ENCODE measurements at regions not wholly inside any gene's neighbourhood (a gene's known extent, or its start where the extent isn't known, plus 50 kb on each side); places are given as distances from the start of the nearest gene placed in this dataset.

DNA sequence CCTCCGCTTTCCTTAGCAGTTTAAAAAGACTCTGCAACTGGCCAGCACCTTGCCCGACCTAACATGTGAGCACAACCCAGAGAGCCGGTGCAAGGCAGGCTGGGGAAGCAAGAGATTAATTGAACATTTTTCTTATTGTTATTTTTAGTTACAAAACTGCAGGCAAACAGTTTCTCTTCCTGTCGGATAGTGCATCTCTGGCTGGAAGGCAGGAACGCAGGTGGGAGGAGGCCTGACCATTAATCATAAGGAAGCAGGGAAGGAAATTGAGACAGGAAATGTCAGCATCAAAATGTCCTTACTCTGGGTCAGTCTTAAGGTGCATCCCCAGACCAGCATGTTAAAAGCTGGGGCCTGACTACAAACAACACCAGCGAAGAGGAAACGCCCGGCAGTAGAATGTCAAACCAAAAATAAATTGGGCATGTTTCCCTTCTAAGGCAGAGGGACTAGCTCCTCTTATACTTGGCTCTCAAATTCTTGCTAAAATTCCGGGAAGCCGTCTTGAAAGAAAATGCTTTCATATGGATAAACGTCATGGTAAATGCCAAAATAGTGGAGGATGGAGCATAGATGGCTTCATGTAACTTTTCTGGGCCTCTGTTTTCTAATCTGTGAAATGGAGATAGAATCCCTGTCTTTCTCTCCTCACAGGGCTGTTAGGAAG, 226.8 kb downstream of the RAP2A start (continued):
- TF ChIP-seq, protein P1, sequence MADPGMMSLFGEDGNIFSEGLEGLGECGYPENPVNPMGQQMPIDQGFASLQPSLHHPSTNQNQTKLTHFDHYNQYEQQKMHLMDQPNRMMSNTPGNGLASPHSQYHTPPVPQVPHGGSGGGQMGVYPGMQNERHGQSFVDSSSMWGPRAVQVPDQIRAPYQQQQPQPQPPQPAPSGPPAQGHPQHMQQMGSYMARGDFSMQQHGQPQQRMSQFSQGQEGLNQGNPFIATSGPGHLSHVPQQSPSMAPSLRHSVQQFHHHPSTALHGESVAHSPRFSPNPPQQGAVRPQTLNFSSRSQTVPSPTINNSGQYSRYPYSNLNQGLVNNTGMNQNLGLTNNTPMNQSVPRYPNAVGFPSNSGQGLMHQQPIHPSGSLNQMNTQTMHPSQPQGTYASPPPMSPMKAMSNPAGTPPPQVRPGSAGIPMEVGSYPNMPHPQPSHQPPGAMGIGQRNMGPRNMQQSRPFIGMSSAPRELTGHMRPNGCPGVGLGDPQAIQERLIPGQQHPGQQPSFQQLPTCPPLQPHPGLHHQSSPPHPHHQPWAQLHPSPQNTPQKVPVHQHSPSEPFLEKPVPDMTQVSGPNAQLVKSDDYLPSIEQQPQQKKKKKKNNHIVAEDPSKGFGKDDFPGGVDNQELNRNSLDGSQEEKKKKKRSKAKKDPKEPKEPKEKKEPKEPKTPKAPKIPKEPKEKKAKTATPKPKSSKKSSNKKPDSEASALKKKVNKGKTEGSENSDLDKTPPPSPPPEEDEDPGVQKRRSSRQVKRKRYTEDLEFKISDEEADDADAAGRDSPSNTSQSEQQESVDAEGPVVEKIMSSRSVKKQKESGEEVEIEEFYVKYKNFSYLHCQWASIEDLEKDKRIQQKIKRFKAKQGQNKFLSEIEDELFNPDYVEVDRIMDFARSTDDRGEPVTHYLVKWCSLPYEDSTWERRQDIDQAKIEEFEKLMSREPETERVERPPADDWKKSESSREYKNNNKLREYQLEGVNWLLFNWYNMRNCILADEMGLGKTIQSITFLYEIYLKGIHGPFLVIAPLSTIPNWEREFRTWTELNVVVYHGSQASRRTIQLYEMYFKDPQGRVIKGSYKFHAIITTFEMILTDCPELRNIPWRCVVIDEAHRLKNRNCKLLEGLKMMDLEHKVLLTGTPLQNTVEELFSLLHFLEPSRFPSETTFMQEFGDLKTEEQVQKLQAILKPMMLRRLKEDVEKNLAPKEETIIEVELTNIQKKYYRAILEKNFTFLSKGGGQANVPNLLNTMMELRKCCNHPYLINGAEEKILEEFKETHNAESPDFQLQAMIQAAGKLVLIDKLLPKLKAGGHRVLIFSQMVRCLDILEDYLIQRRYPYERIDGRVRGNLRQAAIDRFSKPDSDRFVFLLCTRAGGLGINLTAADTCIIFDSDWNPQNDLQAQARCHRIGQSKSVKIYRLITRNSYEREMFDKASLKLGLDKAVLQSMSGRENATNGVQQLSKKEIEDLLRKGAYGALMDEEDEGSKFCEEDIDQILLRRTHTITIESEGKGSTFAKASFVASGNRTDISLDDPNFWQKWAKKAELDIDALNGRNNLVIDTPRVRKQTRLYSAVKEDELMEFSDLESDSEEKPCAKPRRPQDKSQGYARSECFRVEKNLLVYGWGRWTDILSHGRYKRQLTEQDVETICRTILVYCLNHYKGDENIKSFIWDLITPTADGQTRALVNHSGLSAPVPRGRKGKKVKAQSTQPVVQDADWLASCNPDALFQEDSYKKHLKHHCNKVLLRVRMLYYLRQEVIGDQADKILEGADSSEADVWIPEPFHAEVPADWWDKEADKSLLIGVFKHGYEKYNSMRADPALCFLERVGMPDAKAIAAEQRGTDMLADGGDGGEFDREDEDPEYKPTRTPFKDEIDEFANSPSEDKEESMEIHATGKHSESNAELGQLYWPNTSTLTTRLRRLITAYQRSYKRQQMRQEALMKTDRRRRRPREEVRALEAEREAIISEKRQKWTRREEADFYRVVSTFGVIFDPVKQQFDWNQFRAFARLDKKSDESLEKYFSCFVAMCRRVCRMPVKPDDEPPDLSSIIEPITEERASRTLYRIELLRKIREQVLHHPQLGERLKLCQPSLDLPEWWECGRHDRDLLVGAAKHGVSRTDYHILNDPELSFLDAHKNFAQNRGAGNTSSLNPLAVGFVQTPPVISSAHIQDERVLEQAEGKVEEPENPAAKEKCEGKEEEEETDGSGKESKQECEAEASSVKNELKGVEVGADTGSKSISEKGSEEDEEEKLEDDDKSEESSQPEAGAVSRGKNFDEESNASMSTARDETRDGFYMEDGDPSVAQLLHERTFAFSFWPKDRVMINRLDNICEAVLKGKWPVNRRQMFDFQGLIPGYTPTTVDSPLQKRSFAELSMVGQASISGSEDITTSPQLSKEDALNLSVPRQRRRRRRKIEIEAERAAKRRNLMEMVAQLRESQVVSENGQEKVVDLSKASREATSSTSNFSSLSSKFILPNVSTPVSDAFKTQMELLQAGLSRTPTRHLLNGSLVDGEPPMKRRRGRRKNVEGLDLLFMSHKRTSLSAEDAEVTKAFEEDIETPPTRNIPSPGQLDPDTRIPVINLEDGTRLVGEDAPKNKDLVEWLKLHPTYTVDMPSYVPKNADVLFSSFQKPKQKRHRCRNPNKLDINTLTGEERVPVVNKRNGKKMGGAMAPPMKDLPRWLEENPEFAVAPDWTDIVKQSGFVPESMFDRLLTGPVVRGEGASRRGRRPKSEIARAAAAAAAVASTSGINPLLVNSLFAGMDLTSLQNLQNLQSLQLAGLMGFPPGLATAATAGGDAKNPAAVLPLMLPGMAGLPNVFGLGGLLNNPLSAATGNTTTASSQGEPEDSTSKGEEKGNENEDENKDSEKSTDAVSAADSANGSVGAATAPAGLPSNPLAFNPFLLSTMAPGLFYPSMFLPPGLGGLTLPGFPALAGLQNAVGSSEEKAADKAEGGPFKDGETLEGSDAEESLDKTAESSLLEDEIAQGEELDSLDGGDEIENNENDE (IDR thresholded peaks at IDR 0.05; ENCODE audit: insufficient replicate concordance, low read length): no peak
- TF ChIP-seq EZH2 (IDR thresholded peaks at IDR 0.05; ENCODE audit: low read depth, low read length, severe bottlenecking): no peak
- no peak for TF ChIP-seq CHD2 (IDR thresholded peaks at IDR 0.05; ENCODE audit: low read length)
- TF ChIP-seq ZNF274 (IDR thresholded peaks at IDR 0.05; ENCODE audit: borderline replicate concordance, extremely low read depth, low read length): no peak
- no peak for TF ChIP-seq TCF12 (IDR thresholded peaks at IDR 0.05; ENCODE audit: low read depth, low read length)
- TF ChIP-seq TBP (IDR thresholded peaks at IDR 0.05; ENCODE audit: low read depth, low read length): no peak
- no peak for TF ChIP-seq MAFK (IDR thresholded peaks at IDR 0.05; ENCODE audit: low read depth, low read length)
- TF ChIP-seq PHF8 (conservative IDR thresholded peaks at IDR 0.05; ENCODE audit: low read depth, low read length): no peak
- no peak for TF ChIP-seq HDAC2 (IDR thresholded peaks at IDR 0.05; ENCODE audit: borderline replicate concordance in 1 of 2, low read depth in 2 of 2, low read length in 2 of 2)
- no peak for TF ChIP-seq SIN3A (conservative IDR thresholded peaks at IDR 0.05 in 1 of 2, IDR thresholded peaks at IDR 0.05 in 1 of 2; ENCODE audit: low read depth in 1 of 2, low read length in 2 of 2)
